ENCODE measurements at regions not wholly inside any gene's neighbourhood (a gene's known extent, or its start where the extent isn't known, plus 50 kb on each side); places are given as distances from the start of the nearest gene placed in this dataset.

DNA sequence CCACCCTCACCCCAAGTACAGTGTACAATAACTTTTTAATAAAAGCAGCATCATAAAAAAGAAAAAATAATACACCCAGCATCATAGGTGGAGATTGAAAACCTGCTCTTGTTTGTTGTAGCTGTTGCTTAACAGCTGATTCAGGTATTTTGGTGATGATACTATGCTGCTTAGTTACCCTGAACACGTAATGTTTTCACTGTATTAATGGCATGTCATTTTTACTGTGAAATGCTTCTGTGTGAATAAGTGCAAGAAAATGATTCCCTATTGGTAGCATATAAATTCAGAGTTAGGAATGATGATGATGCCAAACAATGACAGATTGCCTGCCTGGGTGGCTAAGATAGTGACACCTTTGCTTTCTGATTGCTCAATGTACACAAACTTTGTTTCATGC is 405.7 kb downstream of the HDGFL1 start:
- Histone ChIP-seq H3F3A (ENCODE audit: insufficient read depth, low read length) (no peaks in the 10 kb centered on the region), H3K27me3 (ENCODE audit: insufficient read depth, low read length) (no peaks in the 10 kb centered on the region), H3K9me3 (ENCODE audit: low read length) (no peaks in the 10 kb centered on the region), H3K27ac (ENCODE audit: low read depth, low read length, poor library complexity, severe bottlenecking) (no peak overlapping the region), H3K36me3 (ENCODE audit: insufficient read depth, low read length) (no peaks in the 10 kb centered on the region), H3K9ac (ENCODE audit: low read length) (no peak overlapping the region), H3K4me2 (ENCODE audit: low read length) (no peak overlapping the region), H3K4me1 (ENCODE audit: insufficient read depth, low read length, severe bottlenecking) (no peaks in the 10 kb centered on the region), H3K9me2 (ENCODE audit: low read depth, low read length) (no peaks in the 10 kb centered on the region), H2AFZ (ENCODE audit: low read length) (no peak overlapping the region), H4K20me1 (ENCODE audit: insufficient read depth, low read length) (no peaks in the 10 kb centered on the region), H3K4me3 (ENCODE audit: low read depth, low read length, poor library complexity, severe bottlenecking) (no peak overlapping the region), H3K79me2 (ENCODE audit: insufficient read depth, low read length) (no peaks in the 10 kb centered on the region)
- TF ChIP-seq, protein P1, sequence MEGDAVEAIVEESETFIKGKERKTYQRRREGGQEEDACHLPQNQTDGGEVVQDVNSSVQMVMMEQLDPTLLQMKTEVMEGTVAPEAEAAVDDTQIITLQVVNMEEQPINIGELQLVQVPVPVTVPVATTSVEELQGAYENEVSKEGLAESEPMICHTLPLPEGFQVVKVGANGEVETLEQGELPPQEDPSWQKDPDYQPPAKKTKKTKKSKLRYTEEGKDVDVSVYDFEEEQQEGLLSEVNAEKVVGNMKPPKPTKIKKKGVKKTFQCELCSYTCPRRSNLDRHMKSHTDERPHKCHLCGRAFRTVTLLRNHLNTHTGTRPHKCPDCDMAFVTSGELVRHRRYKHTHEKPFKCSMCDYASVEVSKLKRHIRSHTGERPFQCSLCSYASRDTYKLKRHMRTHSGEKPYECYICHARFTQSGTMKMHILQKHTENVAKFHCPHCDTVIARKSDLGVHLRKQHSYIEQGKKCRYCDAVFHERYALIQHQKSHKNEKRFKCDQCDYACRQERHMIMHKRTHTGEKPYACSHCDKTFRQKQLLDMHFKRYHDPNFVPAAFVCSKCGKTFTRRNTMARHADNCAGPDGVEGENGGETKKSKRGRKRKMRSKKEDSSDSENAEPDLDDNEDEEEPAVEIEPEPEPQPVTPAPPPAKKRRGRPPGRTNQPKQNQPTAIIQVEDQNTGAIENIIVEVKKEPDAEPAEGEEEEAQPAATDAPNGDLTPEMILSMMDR (IDR thresholded peaks at IDR 0.05; ENCODE audit: low read length), result no peak
- TF ChIP-seq EZH2 (IDR thresholded peaks at IDR 0.05; ENCODE audit: borderline replicate concordance, low read length), result no peak

DNA sequence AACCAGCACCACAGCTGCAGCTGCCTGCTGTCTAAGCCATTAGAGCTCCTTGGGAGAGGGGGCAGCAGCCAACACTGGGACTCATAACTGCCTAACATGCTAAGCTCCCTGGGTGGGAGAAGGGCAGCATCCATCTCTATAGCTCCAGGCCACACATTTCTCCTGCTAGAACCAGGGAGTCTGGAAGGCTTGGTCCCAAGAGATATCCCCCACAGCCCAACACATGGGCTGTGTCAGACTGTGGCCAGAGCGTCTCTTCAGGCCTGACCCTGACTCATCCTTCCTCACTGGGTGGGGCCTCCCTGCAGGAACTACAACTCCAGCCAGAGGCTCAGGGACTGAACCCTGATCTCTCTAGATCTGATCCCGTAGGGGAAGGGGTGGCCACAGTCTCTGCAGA is 411.1 kb downstream of the HDGFL1 start:
- no peak overlapping the region for H2AFZ ChIP-seq (ENCODE audit: low read length)
- TF ChIP-seq EZH2 (IDR thresholded peaks at IDR 0.05; ENCODE audit: borderline replicate concordance, low read length), result no peak
- TF ChIP-seq, protein P1 (IDR thresholded peaks at IDR 0.05; ENCODE audit: low read length), result no peak
- no peak overlapping the region for H3K4me3 ChIP-seq (ENCODE audit: low read depth, low read length, poor library complexity, severe bottlenecking)

DNA sequence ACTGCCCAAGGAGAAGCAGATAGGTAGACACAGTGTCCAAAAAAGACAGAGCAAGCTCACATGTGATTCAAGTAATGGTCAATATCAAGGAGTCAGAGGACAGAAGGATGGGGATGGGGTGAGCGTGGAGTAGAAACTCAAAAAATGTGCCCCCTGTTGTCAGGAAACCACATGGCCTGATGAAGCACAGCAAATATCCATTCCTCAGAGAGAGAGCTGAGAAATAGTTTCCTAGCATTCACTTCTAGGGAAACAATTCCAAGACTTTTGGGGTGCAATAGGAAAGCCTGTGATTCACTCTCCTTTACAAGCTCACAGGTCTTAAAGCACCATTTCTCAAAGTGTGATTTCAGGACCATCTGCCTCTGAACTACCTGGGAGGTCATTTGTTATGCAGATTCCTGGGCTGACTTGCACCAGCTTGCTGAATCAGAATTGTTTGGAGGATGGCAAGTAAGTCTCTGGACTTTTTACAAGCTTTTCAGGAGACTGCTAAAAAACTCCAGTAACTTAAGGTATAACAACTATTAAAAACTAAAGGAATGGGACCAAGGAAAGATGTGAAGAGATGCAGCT is 432.8 kb downstream of the HDGFL1 start:
- no peaks in the 10 kb centered on the region for H3K79me2 ChIP-seq (ENCODE audit: insufficient read depth, low read length)
- H4K20me1 ChIP-seq (ENCODE audit: insufficient read depth, low read length), result no peaks in the 10 kb centered on the region
- 0 out of 2 replicates have a peak, but pooled peaks cover 3% of the 10 kb centered on the region for H3K27me3 ChIP-seq (ENCODE audit: insufficient read depth, low read length)
- H3K4me1 ChIP-seq (ENCODE audit: insufficient read depth, low read length, severe bottlenecking), result no peaks in the 10 kb centered on the region
- no peak overlapping the region for H3K27ac ChIP-seq (ENCODE audit: low read depth, low read length, poor library complexity, severe bottlenecking)
- no peak for TF ChIP-seq EZH2 (IDR thresholded peaks at IDR 0.05; ENCODE audit: borderline replicate concordance, low read length)
- TF ChIP-seq, protein P1 (IDR thresholded peaks at IDR 0.05; ENCODE audit: low read length), result no peak
- H2AFZ ChIP-seq (ENCODE audit: low read length), result no peak overlapping the region
- H3K4me3 ChIP-seq (ENCODE audit: low read depth, low read length, poor library complexity, severe bottlenecking), result no peak overlapping the region
- no peak overlapping the region for H3K4me2 ChIP-seq (ENCODE audit: low read length)
- no peaks in the 10 kb centered on the region for H3F3A ChIP-seq (ENCODE audit: insufficient read depth, low read length)
- H3K36me3 ChIP-seq (ENCODE audit: insufficient read depth, low read length), result no peaks in the 10 kb centered on the region
- no peaks in the 10 kb centered on the region for H3K9me2 ChIP-seq (ENCODE audit: low read depth, low read length)
- no peaks in the 10 kb centered on the region for H3K9me3 ChIP-seq (ENCODE audit: low read length)
- H3K9ac ChIP-seq (ENCODE audit: low read length), result no peak overlapping the region

More for the DNA sequence above, 411.1 kb downstream of the HDGFL1 start:
- no peaks in the 10 kb centered on the region for H3K9me3 ChIP-seq (ENCODE audit: low read length)
- no peaks in the 10 kb centered on the region for H4K20me1 ChIP-seq (ENCODE audit: insufficient read depth, low read length)
- no peaks in the 10 kb centered on the region for H3K4me1 ChIP-seq (ENCODE audit: insufficient read depth, low read length, severe bottlenecking)
- no peak overlapping the region for H3K9ac ChIP-seq (ENCODE audit: low read length)
- no peaks in the 10 kb centered on the region for H3K9me2 ChIP-seq (ENCODE audit: low read depth, low read length)
- H3K4me2 ChIP-seq (ENCODE audit: low read length), result no peak overlapping the region
- no peaks in the 10 kb centered on the region for H3K27me3 ChIP-seq (ENCODE audit: insufficient read depth, low read length)
- H3K36me3 ChIP-seq (ENCODE audit: insufficient read depth, low read length), result no peaks in the 10 kb centered on the region
- H3K27ac ChIP-seq (ENCODE audit: low read depth, low read length, poor library complexity, severe bottlenecking), result no peak overlapping the region
- no peaks in the 10 kb centered on the region for H3F3A ChIP-seq (ENCODE audit: insufficient read depth, low read length)
- H3K79me2 ChIP-seq (ENCODE audit: insufficient read depth, low read length), result no peaks in the 10 kb centered on the region

Measured in OCI-LY1 (cell line).